Activated T-cell treated with anti-CD3 and anti-CD28 coated beads for 1 hour (primary cell): ENCODE measurements at regions not wholly inside any gene's neighbourhood (a gene's known extent, or its start where the extent isn't known, plus 50 kb on each side); places are given as distances from the start of the nearest gene placed in this dataset.

Experiments
- DNase-seq: peaks from one replicate; pipeline ENCODE4 v3.0.0-alpha.2; 2020; ENCODE audit warnings: low read depth

- no peak for DNase-seq
Measured at GRCh38 chr7:17485368-17485767, 186.9 kb downstream of the AHR start.

GRCh38 chr7:17485904-17486303 lies 187.5 kb downstream of the AHR start:
- DNase-seq, result no peak

DNA sequence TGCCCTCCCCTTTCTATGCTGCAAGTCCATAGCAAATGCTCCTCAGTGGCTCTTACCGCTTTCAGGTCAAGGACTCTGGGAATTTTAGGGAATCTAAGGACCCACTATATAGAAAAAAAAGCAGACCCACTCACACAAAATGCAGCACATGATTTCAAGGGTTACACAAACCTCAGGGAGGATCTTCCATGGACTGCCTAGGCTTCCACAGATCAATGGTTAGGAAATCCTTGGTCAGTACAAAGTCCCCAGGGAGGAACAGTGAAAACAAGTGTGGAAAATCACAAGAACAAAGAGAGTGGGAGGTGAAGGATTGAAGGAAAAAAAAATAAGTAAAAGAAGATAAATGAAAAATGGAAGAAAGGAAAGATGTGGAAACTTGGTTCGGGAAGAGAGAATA lies 188.4 kb downstream of the AHR start:
- no peak for DNase-seq

DNA sequence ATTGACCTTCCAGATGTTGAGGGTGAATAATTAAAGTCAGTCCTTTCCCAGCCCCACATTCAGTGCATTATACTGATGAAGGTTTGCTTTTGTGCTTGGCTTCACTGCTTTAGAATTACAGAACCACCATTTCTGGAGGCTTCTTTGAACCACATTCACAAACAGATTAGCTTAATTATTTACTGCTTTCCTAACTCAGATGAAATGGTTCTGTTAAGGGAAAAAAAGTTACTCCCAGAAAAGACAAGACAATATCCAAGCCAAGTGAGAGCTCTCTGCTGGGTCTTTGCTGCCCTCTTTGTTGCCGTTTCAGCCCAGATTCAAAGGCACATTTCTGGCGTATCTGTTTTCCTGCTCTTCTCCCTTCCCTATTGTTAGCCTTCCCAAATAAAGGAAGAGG lies 188.9 kb downstream of the AHR start:
- no peak for DNase-seq

- DNase-seq, result no peak
Measured at GRCh38 chr7:17488829-17489228, 190.4 kb downstream of the AHR start.

- no peak for DNase-seq
Measured at GRCh38 chr7:17489961-17490360, 191.5 kb downstream of the AHR start.

GRCh38 chr7:17490825-17491224 lies 192.4 kb downstream of the AHR start:
- DNase-seq, result no peak

DNA sequence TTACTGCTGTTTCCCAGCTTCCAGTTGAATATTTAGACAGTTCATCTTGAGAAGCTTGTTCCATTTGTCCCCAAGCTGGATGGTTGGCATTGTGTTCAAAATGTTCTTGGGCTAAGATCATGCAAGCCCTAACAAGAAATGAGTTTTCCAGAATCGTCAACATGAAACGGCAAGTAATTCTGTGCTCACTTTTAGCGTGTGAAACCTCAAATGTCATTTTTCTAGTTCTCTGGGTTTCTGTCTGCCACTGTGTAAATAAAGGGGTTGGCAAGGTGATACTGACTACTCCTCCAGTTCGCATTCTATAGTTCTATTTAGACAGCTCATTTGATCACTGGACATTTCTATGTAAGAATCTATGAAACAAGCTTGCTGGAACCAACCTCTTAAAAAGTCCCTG lies 194.0 kb downstream of the AHR start:
- no peak for DNase-seq

GRCh38 chr7:17493446-17493845 lies 195.0 kb downstream of the AHR start:
- no peak for DNase-seq

DNA sequence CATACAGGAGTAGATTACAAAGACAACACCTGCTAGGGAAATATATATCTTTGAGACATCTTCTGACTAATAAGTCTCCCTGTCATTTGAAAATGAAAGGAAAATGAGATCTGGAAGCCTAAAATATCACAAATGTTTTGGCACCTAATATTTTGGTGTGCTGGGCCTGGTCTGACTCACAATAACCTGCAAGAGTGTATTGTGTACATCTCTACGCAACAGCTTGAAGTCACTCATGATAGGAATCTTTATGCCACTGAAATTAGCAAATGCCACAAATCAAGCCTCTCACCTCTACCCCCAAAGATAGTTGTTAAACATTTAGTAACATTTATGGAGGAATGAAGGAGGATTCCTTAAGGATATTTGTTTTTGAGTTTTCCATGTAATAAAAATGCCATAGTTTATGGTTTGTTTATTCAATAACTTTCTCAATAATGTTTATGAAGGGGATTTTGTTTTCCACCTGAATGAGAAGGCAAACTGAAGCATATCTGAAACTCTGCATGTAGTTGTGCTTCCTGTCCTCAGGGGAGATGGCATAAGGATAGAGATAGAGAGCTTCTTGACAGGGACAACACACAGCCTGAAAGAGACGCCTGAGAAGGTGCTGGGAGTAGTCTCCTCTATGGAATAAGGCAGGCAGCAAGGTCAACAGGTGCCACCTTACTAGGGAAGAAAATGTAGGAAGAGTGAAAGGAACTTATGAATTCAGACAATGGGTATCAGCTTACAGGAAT lies 197.4 kb downstream of the AHR start:
- no peak for DNase-seq

- DNase-seq, result no peak
Measured at GRCh38 chr7:17497136-17497535, 198.7 kb downstream of the AHR start.

DNA sequence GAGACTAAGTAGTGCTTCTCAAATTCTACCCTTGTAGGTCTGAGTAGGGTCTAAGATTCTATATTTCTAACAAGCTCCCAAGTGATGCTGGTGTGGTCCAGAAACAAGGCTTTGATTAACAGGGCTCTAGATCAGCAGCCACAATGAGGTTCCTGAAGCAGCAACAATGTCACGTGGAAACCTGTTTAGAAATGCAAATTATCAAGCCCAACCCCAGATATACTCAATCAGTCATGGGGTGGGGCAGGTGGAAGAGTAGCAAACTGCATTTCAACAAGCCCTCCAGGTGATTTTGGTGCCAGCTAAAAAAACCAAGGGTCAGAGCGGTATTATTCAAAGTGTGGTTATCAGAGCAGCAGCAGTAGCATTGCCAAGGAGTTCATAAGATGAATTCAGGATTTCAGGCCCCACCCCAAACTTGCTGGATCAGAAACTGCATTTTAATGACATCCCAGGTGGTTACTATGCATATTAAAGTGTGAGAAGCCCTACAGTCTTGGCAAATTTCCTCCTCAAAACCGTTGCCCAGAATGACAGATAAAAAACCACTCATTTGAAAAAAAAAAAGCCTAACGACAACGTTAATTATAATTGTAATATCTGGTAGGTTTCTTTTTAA lies 199.2 kb downstream of the AHR start:
- no peak for DNase-seq

DNA sequence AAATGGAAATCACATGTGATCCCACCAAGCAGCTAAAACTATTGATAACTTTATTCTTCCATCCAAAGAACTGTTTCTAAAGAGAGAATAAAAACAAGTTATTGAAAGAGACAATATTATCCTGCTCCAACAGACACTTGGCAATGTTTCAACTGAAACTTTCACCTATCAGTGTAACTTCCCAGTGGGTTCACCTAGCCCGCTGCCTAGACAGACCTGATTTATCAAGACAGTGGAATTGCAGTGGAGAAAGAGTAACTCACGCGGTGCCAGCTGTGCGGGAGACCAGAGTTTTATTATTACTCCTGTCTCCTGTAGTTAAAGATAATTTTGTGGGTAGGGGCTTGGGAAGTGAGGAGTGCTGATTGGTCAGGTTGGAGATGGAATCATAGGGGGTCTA lies 199.8 kb downstream of the AHR start:
- DNase-seq, result no peak

DNA sequence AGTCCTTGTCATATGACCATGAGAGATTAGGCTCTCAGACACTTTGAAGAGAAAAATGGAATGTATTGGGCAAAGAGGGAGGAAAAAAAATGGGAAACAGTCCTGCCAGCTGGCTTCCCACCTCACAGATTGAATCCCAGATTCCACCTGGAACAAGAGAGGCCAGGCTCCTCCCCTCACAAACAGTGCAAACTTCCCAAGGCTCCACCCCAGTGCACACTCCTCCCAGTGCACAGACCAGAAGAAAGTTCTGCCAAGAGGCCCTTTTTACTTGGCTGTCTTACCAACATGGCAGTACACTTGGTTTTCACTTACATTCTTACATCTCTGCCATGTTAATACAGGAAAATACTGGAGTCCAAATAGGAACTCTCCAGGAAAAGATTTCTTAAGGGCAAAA lies 202.3 kb downstream of the AHR start:
- no peak for DNase-seq

GRCh38 chr7:17501441-17502212 lies 203.2 kb downstream of the AHR start:
- no peak for DNase-seq

- DNase-seq, result no peak
Measured at GRCh38 chr7:17502213-17503060, 204.0 kb downstream of the AHR start.

DNA sequence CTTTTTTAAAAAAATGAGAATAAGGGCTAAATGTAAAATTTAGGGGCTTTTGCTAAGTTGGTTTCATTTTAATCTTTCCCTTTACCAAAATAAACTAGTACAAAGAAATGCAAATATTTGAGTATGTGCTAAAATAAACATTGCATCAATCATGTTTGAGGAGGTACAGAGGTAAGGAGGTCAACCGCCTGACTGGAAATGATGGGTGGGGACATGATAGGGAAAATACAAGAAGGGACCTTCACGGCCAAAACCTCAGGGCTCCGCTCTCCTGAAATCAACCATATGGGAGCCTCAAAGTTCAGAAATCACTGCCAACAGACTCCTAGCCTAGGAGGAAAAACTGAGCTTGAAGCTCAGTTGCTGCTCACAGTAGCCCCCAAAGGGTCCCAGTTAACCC lies 207.6 kb downstream of the AHR start:
- DNase-seq, result no peak

GRCh38 chr7:17506596-17506995 lies 208.1 kb downstream of the AHR start:
- no peak for DNase-seq

DNA sequence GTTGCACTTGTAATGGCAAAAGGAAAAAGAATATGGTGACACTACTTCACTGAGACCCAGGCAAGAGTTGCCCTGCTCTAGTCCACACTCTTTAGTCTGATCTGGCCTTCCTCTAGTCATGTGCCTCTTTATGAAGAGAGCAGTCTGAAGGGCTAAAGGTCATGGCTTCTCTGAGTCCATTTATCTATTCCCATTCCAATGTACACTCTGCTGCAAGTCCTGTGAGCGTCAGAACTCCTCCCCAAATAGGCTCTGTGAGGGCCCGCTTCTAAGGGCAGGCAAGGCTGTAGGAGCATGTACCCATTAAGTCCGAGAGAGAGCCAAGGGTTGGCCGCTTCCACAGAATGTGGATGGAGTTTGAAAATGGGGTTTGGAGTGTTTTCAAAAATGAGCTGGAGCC lies 209.3 kb downstream of the AHR start:
- DNase-seq, result no peak

DNA sequence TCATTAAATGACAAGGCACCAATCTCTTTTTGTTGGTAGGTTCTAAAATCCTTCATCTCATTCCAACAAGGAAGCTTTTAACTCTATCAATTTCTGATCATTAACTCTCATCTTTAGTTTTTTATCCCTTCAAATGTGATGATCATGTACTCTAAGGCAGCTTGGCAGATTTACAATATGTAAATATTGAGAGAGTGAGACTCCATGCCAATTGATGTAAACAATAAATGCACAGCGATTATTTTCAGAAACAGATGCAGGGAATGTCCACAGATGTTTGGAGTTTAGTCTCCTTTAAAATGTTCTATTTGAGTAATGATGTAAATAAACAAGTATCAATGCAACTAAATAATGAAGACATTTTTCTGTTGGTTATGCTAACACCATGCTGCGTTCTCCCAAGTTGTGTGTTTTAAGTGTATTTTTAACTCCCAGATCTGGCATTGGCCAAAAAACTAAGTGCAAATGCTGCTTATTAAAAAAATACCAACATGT lies 213.8 kb downstream of the AHR start:
- DNase-seq, result no peak

GRCh38 chr7:17516771-17517170 lies 218.3 kb downstream of the AHR start:
- no peak for DNase-seq

GRCh38 chr7:17520941-17521340 lies 222.5 kb downstream of the AHR start:
- no peak for DNase-seq
